ENCODE measurements at regions not wholly inside any gene's neighbourhood (a gene's known extent, or its start where the extent isn't known, plus 50 kb on each side); places are given as distances from the start of the nearest gene placed in this dataset.

DNA sequence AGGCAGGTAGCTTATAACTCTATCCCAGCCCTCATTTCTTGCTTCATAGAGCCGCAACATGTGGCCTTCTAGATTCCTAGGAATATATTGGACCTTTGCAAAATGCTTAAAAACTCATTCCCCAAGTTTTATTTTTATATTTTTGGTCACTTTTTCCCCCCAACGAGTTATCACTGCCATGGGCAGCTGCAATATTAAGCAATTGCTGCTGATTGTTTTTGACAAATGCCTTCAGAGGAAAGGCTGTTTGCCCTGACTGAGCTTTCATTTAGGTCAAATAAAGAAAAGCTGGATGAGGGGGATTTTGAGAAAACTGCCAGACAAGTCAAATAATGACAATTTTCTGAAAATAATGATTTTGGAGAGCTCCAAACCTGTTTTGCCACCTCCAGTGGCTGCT lies 976.9 kb upstream of the MBL2 start:
- intact Hi-C loops (cut with DNase I) = no loop called here
- no peak for DNase-seq

DNA sequence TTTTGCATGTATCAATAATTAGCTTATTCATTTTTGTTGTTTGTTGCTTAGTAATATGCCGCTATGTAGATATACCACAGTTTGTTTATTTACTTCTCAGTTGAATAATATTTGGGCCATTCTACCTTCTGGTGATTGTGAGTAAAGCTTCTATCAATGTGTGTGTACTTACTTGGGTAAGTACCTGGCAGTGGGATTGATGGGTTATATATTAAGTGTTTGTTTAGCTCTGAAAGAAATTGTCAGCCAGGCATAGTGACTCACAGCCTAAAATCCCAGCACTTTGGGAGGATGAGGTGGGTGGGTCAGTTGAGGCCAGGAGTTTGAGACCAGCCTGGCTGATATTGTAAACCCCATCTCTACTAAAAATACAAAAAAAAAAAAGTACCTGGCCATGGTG lies 975.7 kb upstream of the MBL2 start:
- intact Hi-C loops (cut with DNase I) = no loop called here

DNA sequence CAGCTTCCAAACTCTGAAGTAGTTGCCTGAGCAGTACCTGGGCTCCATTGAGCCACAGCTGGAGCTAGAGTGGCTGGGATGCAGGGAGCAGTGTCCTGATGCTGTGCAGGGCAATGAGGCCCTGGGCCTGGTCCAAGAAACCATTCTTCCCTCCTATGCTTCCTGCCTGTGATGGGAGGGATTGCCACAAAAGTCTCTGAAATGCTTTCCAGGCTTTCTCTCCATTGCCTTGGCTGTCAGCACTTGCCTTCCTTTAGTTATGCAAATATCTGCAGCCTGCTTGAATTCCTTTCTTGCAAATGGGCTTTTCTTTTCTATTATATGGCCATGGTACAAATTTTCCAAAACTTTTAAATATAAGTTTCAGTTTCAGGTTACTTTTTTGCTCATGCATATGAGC lies 972.2 kb upstream of the MBL2 start:
- intact Hi-C loops (cut with DNase I) = no loop called here

More for the DNA sequence above, 975.7 kb upstream of the MBL2 start:
- no peak for DNase-seq

DNA sequence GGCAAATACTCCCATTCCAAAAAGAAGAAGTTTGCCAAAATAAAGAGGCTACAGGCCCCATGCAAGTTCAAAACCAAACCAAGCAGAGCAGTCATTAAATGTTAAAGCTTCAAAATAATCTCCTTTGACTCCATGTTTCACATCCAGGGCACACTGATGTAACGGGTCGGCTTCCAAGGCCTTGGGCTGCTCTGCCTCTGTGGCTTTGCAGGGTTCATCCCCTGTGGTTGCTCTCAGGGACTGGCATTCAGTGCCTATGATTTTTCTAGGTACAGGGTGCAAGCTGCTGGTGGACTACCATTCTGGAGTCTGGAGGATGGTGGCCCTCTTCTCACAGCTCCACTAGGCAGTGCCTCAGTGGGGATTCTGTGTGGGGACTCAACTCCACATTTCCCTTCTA lies 971.6 kb upstream of the MBL2 start:
- intact Hi-C loops (cut with DNase I) = no loop called here
- no peak for DNase-seq

More for the DNA sequence above, 972.2 kb upstream of the MBL2 start:
- DNase-seq = no peak

DNA sequence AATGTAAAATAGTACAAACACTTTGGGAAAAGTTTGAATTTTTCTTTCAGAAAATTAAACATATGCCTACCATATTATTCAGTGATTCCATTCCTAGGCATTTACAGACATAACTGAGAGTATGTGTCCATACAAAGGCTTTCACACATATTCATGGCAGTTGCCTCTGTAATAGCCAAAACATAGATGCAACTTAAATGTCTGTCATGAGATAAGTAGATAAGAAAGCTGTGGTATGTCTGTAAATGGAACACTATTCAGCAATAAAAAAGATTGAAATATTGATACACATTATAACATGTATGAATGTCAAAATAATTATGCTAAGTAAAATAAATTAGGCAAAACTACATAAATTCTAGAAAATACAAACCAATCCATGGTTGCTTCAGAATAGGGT lies 964.5 kb upstream of the MBL2 start:
- intact Hi-C loops (cut with DNase I) = no loop called here
- DNase-seq = no peak

DNA sequence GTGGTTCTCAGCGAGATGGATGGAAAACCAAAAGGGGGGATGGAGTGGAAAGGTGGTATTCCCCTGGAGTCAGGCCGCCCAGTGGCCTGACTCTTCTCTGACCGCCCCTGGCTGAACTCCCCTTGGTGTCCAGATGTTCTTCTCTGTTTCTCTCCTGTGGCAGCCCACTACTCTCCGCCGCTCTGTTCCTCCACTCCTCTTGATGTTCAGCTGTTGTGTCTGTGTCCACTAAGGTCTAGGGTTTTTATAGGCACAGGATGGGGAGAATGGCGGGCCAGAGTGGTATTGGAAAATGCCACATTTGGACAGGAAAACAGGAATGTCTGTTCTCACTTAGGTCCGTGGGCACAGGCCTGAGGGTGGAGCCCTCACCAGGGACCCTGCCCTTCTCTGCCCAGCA lies 954.3 kb upstream of the MBL2 start:
- intact Hi-C loops (cut with DNase I) = no loop called here
- no peak for DNase-seq

DNA sequence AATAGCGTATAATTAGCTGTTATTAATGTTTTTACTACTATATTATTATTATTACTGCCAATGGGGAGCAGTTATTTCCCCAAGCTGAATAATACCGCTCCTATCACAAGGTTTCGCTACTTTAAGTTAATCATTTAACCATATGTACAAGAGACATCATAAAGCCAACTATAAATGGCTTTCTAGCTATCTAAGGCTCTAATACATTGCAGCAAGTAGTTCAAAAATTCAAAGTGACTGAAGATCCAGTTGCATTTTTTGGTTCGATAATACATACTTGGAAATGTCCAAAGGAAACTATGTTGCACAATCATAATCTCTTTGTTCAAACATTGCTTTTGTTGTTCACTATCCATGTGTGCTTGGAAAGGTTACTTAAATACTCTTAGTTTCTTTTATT lies 952.0 kb upstream of the MBL2 start:
- no peak for DNase-seq
- intact Hi-C loops (cut with DNase I) = no loop called here

DNA sequence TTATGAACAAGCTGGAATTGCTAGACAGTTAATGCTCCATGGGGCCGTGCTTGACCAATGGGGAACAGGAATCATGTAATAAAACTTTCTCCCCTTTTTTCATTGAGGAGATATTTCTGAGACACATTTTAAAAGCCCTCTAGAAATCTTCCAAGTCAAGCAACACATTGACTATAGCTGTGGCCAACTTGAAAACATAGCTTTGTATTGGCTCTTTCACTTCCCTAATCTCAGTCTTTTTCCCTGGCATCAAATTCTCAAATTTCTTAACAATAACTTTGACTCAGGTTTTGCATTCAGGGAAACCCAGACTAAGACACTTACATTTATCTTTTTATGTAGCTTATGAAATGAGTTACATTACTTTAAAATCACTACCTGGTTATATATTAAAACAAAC lies 947.1 kb upstream of the MBL2 start:
- intact Hi-C loops (cut with DNase I) = no loop called here
- no peak for DNase-seq

DNA sequence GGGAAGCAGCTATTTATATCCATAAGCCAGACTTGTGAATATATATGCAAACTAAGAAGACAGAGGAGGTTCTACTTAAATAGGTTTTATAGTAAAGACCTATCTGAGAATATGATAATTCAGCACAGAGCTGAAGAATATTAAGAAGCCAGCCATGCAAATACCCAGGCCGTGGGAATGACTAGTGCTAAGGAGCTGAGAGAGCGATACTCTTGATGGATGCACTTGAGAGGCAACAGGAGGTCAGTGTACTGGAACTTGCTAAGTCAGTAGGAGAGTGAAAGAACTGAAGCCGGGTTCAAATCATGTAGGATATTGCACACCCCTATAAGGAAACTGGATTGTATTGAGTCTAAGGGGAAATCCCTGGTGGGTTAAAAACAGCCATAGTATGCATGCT lies 943.6 kb upstream of the MBL2 start:
- intact Hi-C loops (cut with DNase I) = no loop called here
- no peak for DNase-seq

DNA sequence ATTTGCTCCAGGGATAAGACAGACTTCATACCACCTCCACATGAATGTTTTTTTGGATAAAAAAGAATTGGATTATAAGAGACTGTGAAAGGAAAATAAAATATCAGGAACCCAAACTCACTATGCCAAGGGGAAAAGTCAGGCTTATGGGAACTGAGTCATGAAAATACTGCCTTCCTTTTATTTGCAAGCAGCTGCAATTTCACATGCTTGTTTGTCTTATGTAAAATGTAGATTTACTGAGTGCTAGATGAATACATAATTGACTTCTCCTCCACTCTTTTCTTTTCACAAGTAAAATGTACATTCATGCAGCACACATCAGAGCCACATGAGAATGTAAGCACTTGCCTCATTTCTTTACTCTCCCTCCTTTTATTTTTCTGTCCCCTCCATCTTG lies 940.8 kb upstream of the MBL2 start:
- intact Hi-C loops (cut with DNase I) = no loop called here
- DNase-seq = no peak

DNA sequence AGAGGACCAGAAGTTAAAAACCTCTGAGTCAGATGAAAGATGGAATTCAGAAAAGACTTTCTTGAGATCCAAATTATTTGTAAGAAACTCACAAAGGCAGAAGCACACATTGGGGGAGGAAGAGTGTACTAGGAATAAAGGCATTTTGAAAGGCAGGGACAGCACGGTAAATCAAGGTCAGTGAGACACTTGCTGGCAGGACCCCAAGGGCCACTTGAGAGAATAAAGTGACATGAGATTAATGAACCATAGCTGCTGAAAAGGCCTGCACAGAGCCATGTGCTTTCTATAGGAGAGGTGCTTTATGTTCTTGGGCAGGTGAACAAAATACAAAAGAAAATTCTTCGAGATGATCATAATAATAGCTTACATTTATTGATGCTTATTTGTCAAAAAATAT lies 929.9 kb upstream of the MBL2 start:
- intact Hi-C loops (cut with DNase I) = no loop called here
- DNase-seq = no peak

DNA sequence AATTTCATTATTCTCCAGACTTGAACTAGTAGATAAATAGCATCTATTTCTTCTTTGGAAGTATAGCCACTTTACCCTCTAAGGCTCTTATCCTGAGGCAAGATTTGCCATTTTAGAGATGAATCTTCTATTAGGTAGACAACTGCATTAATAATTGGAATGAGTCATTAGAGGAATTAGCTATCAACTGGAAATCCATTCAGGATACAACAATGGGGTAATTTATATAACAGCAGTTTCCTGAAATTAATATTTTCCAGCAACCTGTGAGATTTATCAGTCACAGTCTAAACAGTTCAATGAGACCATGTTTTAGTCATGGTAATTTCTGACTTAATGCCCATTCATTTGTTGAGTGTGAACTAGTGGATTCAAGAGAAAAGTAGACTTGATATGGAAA lies 928.6 kb upstream of the MBL2 start:
- no peak for DNase-seq
- intact Hi-C loops (cut with DNase I) = no loop called here

DNA sequence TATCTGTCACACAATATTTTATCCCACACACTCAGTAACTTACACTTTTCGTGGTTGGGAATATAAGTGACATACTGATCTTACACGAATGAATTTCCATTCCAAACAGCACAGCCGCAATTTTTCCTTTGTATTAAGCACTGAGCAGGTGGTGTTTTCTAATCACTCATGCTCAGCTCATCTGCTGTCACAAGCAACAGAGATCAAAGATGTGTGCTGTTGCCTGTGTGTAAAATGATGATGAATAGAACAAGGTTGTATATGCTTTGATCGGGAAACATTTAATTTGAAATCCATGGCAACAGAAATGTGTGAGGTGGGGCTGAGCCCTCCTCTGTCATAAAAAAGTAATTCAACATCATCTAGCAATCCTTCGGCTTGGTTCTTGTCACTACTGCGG lies 927.7 kb upstream of the MBL2 start:
- DNase-seq = no peak

DNA sequence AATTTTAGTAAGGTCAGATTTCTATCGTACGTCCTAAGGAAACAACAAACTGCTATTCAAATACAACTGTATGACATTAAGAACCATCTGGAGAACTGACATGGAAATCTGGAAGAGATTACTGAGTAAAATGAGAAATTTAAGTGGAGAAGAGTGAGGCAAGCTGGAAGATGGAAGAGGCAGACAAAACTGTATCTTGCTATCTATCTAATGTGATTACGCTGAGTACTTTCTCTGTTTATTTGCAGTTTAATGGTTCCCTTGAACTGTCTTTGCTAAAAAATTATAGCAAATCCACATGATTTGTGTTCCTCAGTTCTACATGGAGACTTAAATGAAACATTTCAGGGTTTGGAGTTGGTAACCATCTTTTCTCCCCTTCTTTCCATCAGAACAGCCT lies 927.1 kb upstream of the MBL2 start:
- no peak for DNase-seq
- intact Hi-C loops (cut with DNase I) = no loop called here

More for the DNA sequence above, 927.7 kb upstream of the MBL2 start:
- intact Hi-C loops (cut with DNase I) = no loop called here

DNA sequence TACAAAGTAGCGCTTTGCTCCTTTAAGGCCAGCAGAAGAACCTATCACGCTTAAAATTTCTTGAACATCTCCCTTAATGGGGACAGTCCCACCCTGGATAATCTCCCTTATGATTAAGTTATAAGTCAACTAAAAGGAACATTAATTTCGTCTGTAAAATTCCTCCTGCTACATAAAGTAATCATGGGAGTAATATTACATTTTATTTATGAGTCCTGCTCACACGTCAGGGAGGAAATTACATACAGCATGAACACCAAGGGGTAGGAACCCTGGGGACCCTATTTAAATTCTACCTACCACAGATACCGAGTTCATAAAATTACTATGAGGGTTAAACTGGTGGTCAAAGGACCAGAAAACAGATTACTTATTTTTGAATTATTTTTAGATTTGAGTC lies 926.6 kb upstream of the MBL2 start:
- intact Hi-C loops (cut with DNase I) = no loop called here
- DNase-seq = no peak

DNA sequence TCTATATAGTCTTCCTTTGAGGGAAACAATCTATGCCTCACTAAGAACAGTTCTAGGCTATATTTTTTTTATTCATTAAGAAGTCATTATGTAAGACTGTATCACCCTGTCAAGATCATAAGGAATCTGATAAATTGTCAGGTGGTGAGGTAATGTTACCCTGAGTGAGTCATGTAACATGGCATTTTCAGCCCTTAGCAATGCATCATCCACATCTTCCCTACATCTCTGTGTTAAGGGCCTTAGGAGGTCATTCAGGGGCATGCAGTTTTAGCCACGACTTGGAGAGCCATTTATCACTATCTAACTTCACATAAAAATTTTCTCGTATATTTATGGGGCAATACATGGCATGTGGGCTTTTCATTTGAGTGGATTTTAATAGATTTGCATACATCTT lies 924.5 kb upstream of the MBL2 start:
- intact Hi-C loops (cut with DNase I) = no loop called here
- no peak for DNase-seq

DNA sequence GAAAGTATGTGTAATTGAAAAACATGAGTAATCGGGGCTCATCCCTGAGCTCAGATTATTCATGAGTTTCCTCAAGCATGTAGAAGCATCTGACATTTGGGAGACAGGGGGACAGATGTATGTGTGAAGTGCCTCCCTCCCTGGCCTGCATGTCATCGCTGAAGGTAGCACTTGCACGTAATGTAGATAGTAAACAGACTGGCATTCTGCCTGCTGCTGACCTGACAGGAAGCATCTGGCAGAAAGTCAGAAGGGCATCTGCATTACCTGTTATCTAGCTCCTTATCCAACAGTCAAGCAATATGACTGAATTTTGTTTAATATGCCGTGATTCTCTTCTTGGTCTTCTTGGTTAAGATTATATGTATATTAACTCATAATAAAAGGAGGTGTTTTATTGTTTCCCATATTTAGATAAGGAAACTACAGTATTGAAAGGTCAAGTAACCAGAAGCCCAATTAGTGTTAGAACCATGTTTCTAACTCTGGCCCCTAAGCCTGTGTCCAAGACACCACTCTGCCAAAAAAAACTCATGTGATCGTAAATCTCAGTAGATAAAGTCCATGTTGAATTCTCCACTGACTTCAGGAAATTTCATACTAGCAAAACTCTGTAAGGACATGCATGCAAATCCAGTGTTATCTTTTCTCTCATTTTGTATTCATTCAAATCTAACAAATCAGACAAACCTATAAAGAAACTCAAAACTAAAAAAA lies 918.1 kb upstream of the MBL2 start:
- intact Hi-C loops (cut with DNase I) = no loop called here

DNA sequence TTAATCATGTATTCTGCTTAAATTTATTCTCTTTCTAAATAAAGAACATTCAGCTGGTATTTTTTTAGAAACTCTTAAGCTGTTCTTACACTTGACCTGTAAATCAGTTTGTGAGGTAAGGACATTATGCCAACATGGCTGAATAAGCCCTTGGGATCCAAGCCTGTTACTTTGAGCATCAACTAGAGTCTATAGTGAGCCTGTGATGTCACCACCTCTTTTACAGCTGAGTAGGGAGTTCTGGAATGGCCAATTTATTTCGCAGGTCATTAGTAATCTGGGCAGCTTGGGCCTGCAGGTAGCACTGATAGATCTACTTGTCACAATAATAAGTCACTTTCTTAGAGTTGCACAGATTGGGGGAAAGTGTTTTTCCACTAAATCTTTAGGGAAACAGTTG lies 915.2 kb upstream of the MBL2 start:
- intact Hi-C loops (cut with DNase I) = no loop called here
- no peak for DNase-seq

More for the DNA sequence above, 918.1 kb upstream of the MBL2 start:
- DNase-seq = no peak

DNA sequence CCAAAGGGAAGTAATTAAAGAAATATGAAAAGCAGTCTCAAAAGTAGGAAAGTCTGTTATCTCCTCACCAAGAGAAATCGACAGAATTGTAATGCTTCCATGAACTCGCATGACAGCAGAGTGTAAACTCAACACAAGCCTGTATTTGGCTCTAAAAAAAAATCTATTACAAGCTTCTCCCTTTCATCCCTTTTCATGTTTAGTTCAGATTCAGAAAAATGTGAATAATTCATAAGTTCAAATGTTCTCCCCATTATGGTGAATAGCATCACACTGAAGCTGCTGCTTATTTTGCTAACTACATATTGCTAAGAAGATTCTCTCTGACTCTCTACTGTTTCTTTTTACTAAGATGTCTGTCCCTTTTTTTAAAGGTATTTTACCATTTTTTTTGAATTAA lies 910.3 kb upstream of the MBL2 start:
- no peak for DNase-seq
- intact Hi-C loops (cut with DNase I) = no loop called here

DNA sequence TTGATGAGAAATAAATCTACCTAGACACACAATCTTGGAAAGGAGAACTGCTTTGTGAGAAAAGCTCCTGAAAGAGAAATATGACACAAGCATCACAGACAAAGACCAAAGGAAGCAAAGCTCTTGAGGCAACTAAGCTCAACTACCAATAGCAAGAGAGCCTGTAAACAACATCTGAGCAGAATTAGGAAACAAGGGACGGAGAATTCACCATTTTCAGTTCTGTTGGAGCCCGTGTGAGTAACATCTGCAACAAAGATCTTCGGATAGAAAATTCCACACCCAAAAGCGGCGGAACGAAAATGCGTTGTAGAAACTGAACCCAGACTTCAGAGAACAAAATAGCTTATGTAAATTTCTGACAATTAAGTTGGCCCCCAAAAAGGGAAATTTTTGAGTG lies 909.9 kb upstream of the MBL2 start:
- DNase-seq = no peak
- intact Hi-C loops (cut with DNase I) = no loop called here

DNA sequence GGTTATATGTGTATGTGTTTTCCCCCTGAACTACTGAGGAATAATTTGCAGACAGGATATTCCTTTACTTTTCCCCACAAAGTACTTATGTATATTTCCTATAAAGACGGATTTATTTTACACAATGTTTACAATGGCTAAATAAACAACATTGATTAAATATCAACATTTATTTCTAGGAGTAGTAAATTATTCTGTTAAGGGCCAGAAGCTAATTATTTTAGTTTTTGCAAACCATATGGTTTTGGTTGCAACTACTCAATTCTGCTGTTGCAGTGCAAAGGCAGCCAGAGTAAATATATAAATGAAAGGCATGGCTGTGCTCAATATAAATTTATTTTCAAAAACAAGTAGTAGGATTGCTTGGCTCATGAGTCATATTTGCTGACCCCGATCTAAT lies 907.1 kb upstream of the MBL2 start:
- no peak for DNase-seq

DNA sequence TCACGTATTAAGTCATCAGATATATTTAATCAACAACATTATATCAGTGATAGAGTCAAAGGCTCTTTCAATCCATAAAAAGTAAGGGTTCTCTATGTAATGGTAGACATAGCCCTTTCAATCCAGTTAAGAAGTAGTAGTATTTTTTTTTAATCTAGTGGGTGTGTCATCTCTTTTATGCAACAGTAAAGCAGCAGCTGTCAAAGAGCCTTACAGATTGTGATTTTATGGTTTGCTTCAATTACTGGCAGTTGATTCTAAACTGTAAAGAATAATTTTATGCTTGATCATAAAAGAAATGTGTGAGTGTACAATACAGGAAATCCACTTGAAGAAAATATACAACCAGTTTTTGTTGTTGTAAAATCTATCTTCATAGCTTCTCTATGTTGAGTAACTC lies 902.6 kb upstream of the MBL2 start:
- DNase-seq = no peak
- intact Hi-C loops (cut with DNase I) = no loop called here

More for the DNA sequence above, 907.1 kb upstream of the MBL2 start:
- intact Hi-C loops (cut with DNase I) = no loop called here

All from head of caudate nucleus (tissue), 42 donors.